Activated CD8-positive, alpha-beta memory T cell treated with anti-CD3 and anti-CD28 coated beads, Interleukin-2, amount 10 ng/mL, durations not matched to agents 7 days and 5 days (primary cell): ENCODE measurements at regions not wholly inside any gene's neighbourhood (a gene's known extent, or its start where the extent isn't known, plus 50 kb on each side); places are given as distances from the start of the nearest gene placed in this dataset.
"Not testable (repeated sequence)": the region's sequence is repeated elsewhere in the genome, so short reads cannot be mapped to it uniquely, and the experiment has no call there.

Experiments
- ATAC-seq: fragments of 150-1000 bp; cut with Tn5 transposase; one replicate; pipeline ENCODE4 v1.10.0; 2021; ENCODE audit warnings: moderate library complexity
- CTCF ChIA-PET: fragments of 350-600 bp; sonication (Branson Sonifier 250); formaldehyde crosslinking; loops from one replicate; lab custom pipeline; 2021; ENCODE audit warnings: antibody characterized with exemption; lab: Charles Lee
- DNase-seq: peaks from one replicate; pipeline ENCODE4 v3.0.0-alpha.2; 2020
- H3K27ac Mint-ChIP-seq: one replicate; pipeline ENCODE4 v1.8.0; 2021; ENCODE audit warnings: mild to moderate bottlenecking, mixed read lengths
- H3K27me3 Mint-ChIP-seq: one replicate; pipeline ENCODE4 v1.8.0; 2021; ENCODE audit warnings: mixed read lengths
- H3K36me3 Mint-ChIP-seq: one replicate; pipeline ENCODE4 v1.8.0; 2021; ENCODE audit warnings: mild to moderate bottlenecking, mixed read lengths
- H3K4me1 Mint-ChIP-seq: one replicate; pipeline ENCODE4 v1.8.0; 2021; ENCODE audit warnings: mixed read lengths
- H3K4me3 Mint-ChIP-seq: one replicate; pipeline ENCODE4 v1.8.0; 2021; ENCODE audit warnings: mild to moderate bottlenecking, moderate library complexity, mixed read lengths
- H3K9me3 Mint-ChIP-seq: one replicate; pipeline ENCODE4 v1.8.0; 2022; ENCODE audit warnings: low read depth, mixed read lengths

- H3K4me1 Mint-ChIP-seq = peaks cover 3% of the 10 kb centered on the region
- ATAC-seq (no peak), DNase-seq (no peak)
- no peaks in the 10 kb centered on the region for H3K36me3 Mint-ChIP-seq
- no peaks in the 10 kb centered on the region for H3K9me3 Mint-ChIP-seq
- H3K4me3 Mint-ChIP-seq = no peak overlapping the region
- H3K27ac Mint-ChIP-seq = no peak overlapping the region
- no peaks in the 10 kb centered on the region for H3K27me3 Mint-ChIP-seq
- CTCF ChIA-PET = no interaction called here
These were observed 150.5 kb upstream of the IGFBP3 start for GRCh38 chr7:46071601-46072000.

- H3K27ac Mint-ChIP-seq = no peak overlapping the region
- CTCF ChIA-PET = no interaction called here
These were observed 150.0 kb upstream of the IGFBP3 start for GRCh38 chr7:46071076-46071475.

GRCh38 chr7:46068159-46068558, 147.1 kb upstream of the IGFBP3 start:
- DNase-seq = no peak
- Mint-ChIP-seq H3K27me3 (no peaks in the 10 kb centered on the region), H3K9me3 (no peaks in the 10 kb centered on the region), H3K4me3 (no peak overlapping the region), H3K4me1 (peaks cover 3% of the 10 kb centered on the region), H3K36me3 (no peaks in the 10 kb centered on the region), H3K27ac (no peak overlapping the region)
- CTCF ChIA-PET = no interaction called here
- ATAC-seq = no peak

More at GRCh38 chr7:46071076-46071475, 150.0 kb upstream of the IGFBP3 start:
- no peak overlapping the region for H3K4me3 Mint-ChIP-seq
- no peaks in the 10 kb centered on the region for H3K27me3 Mint-ChIP-seq
- H3K9me3 Mint-ChIP-seq = no peaks in the 10 kb centered on the region
- ATAC-seq (no peak), DNase-seq (no peak)
- no peaks in the 10 kb centered on the region for H3K36me3 Mint-ChIP-seq
- peaks cover 3% of the 10 kb centered on the region for H3K4me1 Mint-ChIP-seq

- Mint-ChIP-seq H3K4me1 (no peaks in the 10 kb centered on the region), H3K4me3 (no peak overlapping the region), H3K27ac (no peak overlapping the region), H3K36me3 (no peaks in the 10 kb centered on the region), H3K9me3 (no peaks in the 10 kb centered on the region), H3K27me3 (no peaks in the 10 kb centered on the region)
- no peak for ATAC-seq
- CTCF ChIA-PET = no interaction called here
- no peak for DNase-seq
These were observed 138.4 kb upstream of the IGFBP3 start for GRCh38 chr7:46059308-46060020.

GRCh38 chr7:46058086-46058823, 137.2 kb upstream of the IGFBP3 start:
- Mint-ChIP-seq H3K27ac (no peak overlapping the region), H3K4me1 (no peaks in the 10 kb centered on the region), H3K4me3 (no peak overlapping the region), H3K27me3 (no peaks in the 10 kb centered on the region), H3K36me3 (no peaks in the 10 kb centered on the region), H3K9me3 (no peaks in the 10 kb centered on the region)
- CTCF ChIA-PET = no interaction called here
- ATAC-seq = no peak
- no peak for DNase-seq

- no peaks in the 10 kb centered on the region for H3K27me3 Mint-ChIP-seq
- H3K36me3 Mint-ChIP-seq = no peaks in the 10 kb centered on the region
- no peaks in the 10 kb centered on the region for H3K4me1 Mint-ChIP-seq
- no peak for ATAC-seq
- no peak overlapping the region for H3K4me3 Mint-ChIP-seq
- CTCF ChIA-PET = no interaction called here
- no peak overlapping the region for H3K27ac Mint-ChIP-seq
- no peaks in the 10 kb centered on the region for H3K9me3 Mint-ChIP-seq
- no peak for DNase-seq
These were observed 133.8 kb upstream of the IGFBP3 start for GRCh38 chr7:46054915-46055314.

GRCh38 chr7:46054272-46054671, 133.2 kb upstream of the IGFBP3 start:
- H3K4me3 Mint-ChIP-seq = no peak overlapping the region
- H3K9me3 Mint-ChIP-seq = no peaks in the 10 kb centered on the region
- DNase-seq (no peak), ATAC-seq (no peak)
- H3K4me1 Mint-ChIP-seq = no peaks in the 10 kb centered on the region
- H3K36me3 Mint-ChIP-seq = no peaks in the 10 kb centered on the region
- no peaks in the 10 kb centered on the region for H3K27me3 Mint-ChIP-seq
- CTCF ChIA-PET = no interaction called here
- no peak overlapping the region for H3K27ac Mint-ChIP-seq

- CTCF ChIA-PET = no interaction called here
- ATAC-seq = no peak
- no peak overlapping the region for H3K4me3 Mint-ChIP-seq
These were observed 126.5 kb upstream of the IGFBP3 start for GRCh38 chr7:46047581-46047980.

GRCh38 chr7:46043338-46043737, 122.3 kb upstream of the IGFBP3 start:
- H3K4me3 Mint-ChIP-seq, DNase-seq, H3K27ac Mint-ChIP-seq, H3K4me1 Mint-ChIP-seq, ATAC-seq, CTCF ChIA-PET, H3K36me3 Mint-ChIP-seq, H3K27me3 Mint-ChIP-seq, H3K9me3 Mint-ChIP-seq: not testable (repeated sequence)

More at GRCh38 chr7:46047581-46047980, 126.5 kb upstream of the IGFBP3 start:
- H3K27me3 Mint-ChIP-seq = no peaks in the 10 kb centered on the region
- no peaks in the 10 kb centered on the region for H3K4me1 Mint-ChIP-seq
- DNase-seq = no peak
- H3K9me3 Mint-ChIP-seq = no peaks in the 10 kb centered on the region
- H3K27ac Mint-ChIP-seq = no peak overlapping the region
- no peaks in the 10 kb centered on the region for H3K36me3 Mint-ChIP-seq

- H3K36me3 Mint-ChIP-seq, ATAC-seq, H3K27me3 Mint-ChIP-seq, CTCF ChIA-PET, H3K4me1 Mint-ChIP-seq, H3K9me3 Mint-ChIP-seq, H3K27ac Mint-ChIP-seq, DNase-seq, H3K4me3 Mint-ChIP-seq: not testable (repeated sequence)
These were observed 118.7 kb upstream of the IGFBP3 start for GRCh38 chr7:46039813-46040212.

- Mint-ChIP-seq H3K4me3 (no peak overlapping the region), H3K36me3 (no peaks in the 10 kb centered on the region)
- ATAC-seq = no peak
These were observed 114.1 kb upstream of the IGFBP3 start for GRCh38 chr7:46035166-46035565.

GRCh38 chr7:46034056-46034768, 113.1 kb upstream of the IGFBP3 start:
- DNase-seq (no peak), ATAC-seq (no peak)
- Mint-ChIP-seq H3K9me3 (no peaks in the 10 kb centered on the region), H3K4me1 (no peaks in the 10 kb centered on the region), H3K27ac (no peak overlapping the region), H3K4me3 (no peak overlapping the region), H3K36me3 (no peaks in the 10 kb centered on the region), H3K27me3 (no peaks in the 10 kb centered on the region)
- CTCF ChIA-PET = no interaction called here

More at GRCh38 chr7:46035166-46035565, 114.1 kb upstream of the IGFBP3 start:
- no peak overlapping the region for H3K27ac Mint-ChIP-seq
- CTCF ChIA-PET = no interaction called here
- no peak for DNase-seq
- H3K9me3 Mint-ChIP-seq = no peaks in the 10 kb centered on the region
- H3K27me3 Mint-ChIP-seq = no peaks in the 10 kb centered on the region
- no peaks in the 10 kb centered on the region for H3K4me1 Mint-ChIP-seq

- Mint-ChIP-seq H3K4me1 (no peaks in the 10 kb centered on the region), H3K36me3 (no peaks in the 10 kb centered on the region), H3K27me3 (no peaks in the 10 kb centered on the region), H3K27ac (no peak overlapping the region), H3K4me3 (no peak overlapping the region), H3K9me3 (no peaks in the 10 kb centered on the region)
- ATAC-seq (no peak), DNase-seq (no peak)
- CTCF ChIA-PET = no interaction called here
These were observed 112.5 kb upstream of the IGFBP3 start for GRCh38 chr7:46033592-46033991.

- ATAC-seq (no peak), DNase-seq (no peak)
- H3K4me1 Mint-ChIP-seq = no peaks in the 10 kb centered on the region
- no peaks in the 10 kb centered on the region for H3K9me3 Mint-ChIP-seq
- H3K4me3 Mint-ChIP-seq = no peak overlapping the region
- CTCF ChIA-PET = no interaction called here
- H3K36me3 Mint-ChIP-seq = no peaks in the 10 kb centered on the region
- no peaks in the 10 kb centered on the region for H3K27me3 Mint-ChIP-seq
- H3K27ac Mint-ChIP-seq = no peak overlapping the region
These were observed 111.9 kb upstream of the IGFBP3 start for GRCh38 chr7:46032942-46033341.
